ENCODE measurements at regions not wholly inside any gene's neighbourhood (a gene's known extent, or its start where the extent isn't known, plus 50 kb on each side); places are given as distances from the start of the nearest gene placed in this dataset.

DNA sequence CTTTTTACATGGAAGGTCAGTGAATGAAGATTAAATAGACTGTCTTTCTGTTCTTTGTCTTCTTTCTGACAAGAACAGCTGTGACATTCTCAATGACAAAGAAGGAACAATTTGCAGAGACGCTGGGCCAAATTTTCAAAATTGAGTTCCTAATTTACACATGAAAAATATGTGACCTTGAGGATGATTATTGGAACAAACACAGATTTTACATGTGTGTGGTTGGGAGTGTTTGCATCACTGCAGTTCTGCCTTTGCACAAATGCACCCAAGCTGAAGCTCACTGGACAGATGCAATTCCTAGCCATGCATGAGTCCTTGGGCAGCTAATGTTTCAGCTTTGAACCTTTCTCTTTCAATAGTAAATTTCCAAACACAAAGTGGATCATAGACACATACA, 350.8 kb downstream of the QKI start:
- no peak for TF ChIP-seq EZH2phosphoT487 (IDR thresholded peaks at IDR 0.05; ENCODE audit: insufficient read depth, low read depth)
- no peak for TF ChIP-seq EZH2 (IDR thresholded peaks at IDR 0.05; ENCODE audit: insufficient read depth, poor library complexity, severe bottlenecking)
